OCI-LY1 (cell line): ENCODE measurements at regions not wholly inside any gene's neighbourhood (a gene's known extent, or its start where the extent isn't known, plus 50 kb on each side); places are given as distances from the start of the nearest gene placed in this dataset.

Source experiments
- H2AFZ ChIP-seq: fragments of 200-600 bp; sonication (generic), shearing (Covaris generic); 2 replicates; pipeline ENCODE4 v1.6.0; 2014; ENCODE audit warnings: antibody characterized with exemption, mild to moderate bottlenecking, low read length
- H3F3A ChIP-seq: fragments of 200-600 bp; sonication (generic), shearing (Covaris generic); 2 replicates; pipeline ENCODE4 v1.6.0; 2014; ENCODE audit warnings: mild to moderate bottlenecking, antibody characterized with exemption, low read length, moderate library complexity; ENCODE audit not compliant: insufficient read depth
- H3K27ac ChIP-seq: fragments of 200-600 bp; sonication (generic); 2 replicates; pipeline ENCODE4 v1.5.1; 2014; ENCODE audit warnings: low read length, mixed run types, mild to moderate bottlenecking, low read depth; ENCODE audit not compliant: poor library complexity, severe bottlenecking
- H3K27me3 ChIP-seq: fragments of 200-600 bp; sonication (generic); 2 replicates; pipeline ENCODE4 v1.6.0; 2014; ENCODE audit warnings: antibody characterized with exemption, mild to moderate bottlenecking, low read length, moderate library complexity; ENCODE audit not compliant: insufficient read depth
- H3K36me3 ChIP-seq: fragments of 200-600 bp; sonication (generic); 2 replicates; pipeline ENCODE4 v1.6.1; 2014; ENCODE audit warnings: mild to moderate bottlenecking, antibody characterized with exemption, low read length, moderate library complexity, mixed read lengths; ENCODE audit not compliant: insufficient read depth
- H3K4me1 ChIP-seq: fragments of 200-600 bp; sonication (generic); 2 replicates; pipeline ENCODE4 v1.5.1; 2014; ENCODE audit warnings: mild to moderate bottlenecking, low read length, moderate library complexity; ENCODE audit not compliant: insufficient read depth, severe bottlenecking
- H3K4me2 ChIP-seq: fragments of 200-600 bp; sonication (generic), shearing (Covaris generic); 2 replicates; pipeline ENCODE4 v1.6.1; 2014; ENCODE audit warnings: low read length
- H3K4me3 ChIP-seq: fragments of 200-600 bp; sonication (generic); 2 replicates; pipeline ENCODE4 v1.5.1; 2014; ENCODE audit warnings: low read length, low read depth, mild to moderate bottlenecking, mixed read lengths; ENCODE audit not compliant: poor library complexity, severe bottlenecking
- H3K79me2 ChIP-seq: fragments of 200-600 bp; shearing (Covaris generic); 2 replicates; pipeline ENCODE4 v1.6.1; 2016; ENCODE audit warnings: mixed run types, low read length, mixed read lengths; ENCODE audit not compliant: insufficient read depth
- H3K9ac ChIP-seq: fragments of 200-600 bp; sonication (generic), shearing (Covaris generic); 2 replicates; pipeline ENCODE4 v1.6.1; 2014; ENCODE audit warnings: mild to moderate bottlenecking, low read length, mixed read lengths
- H3K9me2 ChIP-seq: fragments of 200-600 bp; sonication (generic), shearing (Covaris generic); 2 replicates; pipeline ENCODE4 v1.6.1; 2014; ENCODE audit warnings: low read depth, mild to moderate bottlenecking, low read length, mixed read lengths
- H3K9me3 ChIP-seq: fragments of 200-600 bp; shearing (Covaris generic); 2 replicates; pipeline ENCODE4 v1.6.1; 2014; ENCODE audit warnings: low read length, mixed read lengths
- H4K20me1 ChIP-seq: fragments of 200-600 bp; sonication (generic), shearing (Covaris generic); 2 replicates; pipeline ENCODE4 v1.6.0; 2016; ENCODE audit warnings: mild to moderate bottlenecking, low read length; ENCODE audit not compliant: insufficient read depth
- EZH2 ChIP-seq: fragments of 200-600 bp; sonication (generic), shearing (Covaris generic); IDR thresholded peaks from 2 replicates; pipeline ENCODE4 v1.8.0; 2017; ENCODE audit warnings: borderline replicate concordance, mixed run types, mild to moderate bottlenecking, antibody characterized with exemption, low read length, moderate library complexity, mixed read lengths
- TF ChIP-seq, protein P1 (sequence below): fragments of 200-600 bp; sonication (generic), shearing (Covaris generic); IDR thresholded peaks from 2 replicates; pipeline ENCODE4 v1.5.1; 2017; ENCODE audit warnings: mild to moderate bottlenecking, antibody characterized with exemption, low read length, moderate library complexity, mixed read lengths

DNA sequence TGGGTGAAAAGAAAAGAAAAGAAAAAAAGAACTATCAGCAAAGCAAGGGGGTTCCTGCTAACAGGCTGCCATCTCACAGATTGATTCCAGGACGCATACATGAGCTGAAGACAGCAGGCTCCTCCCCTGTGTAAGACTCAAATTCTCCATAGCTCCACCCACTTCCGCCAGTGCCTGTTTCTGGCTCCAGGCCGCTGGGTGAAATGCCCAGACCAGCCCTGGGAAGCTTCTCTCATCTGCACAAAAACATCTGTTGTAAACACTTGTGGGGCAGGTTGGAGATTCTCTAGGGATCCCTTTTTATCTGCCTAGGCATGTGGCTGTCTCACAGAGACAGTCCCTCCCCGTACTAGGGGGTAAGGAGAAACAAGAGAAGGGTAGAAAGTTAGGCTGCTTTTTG, 1054.4 kb upstream of the SPRY2 start:
- Histone ChIP-seq H3F3A (no peaks in the 10 kb centered on the region), H3K4me1 (peaks cover 5% of the 10 kb centered on the region), H3K4me3 (no peak overlapping the region), H3K27me3 (no peaks in the 10 kb centered on the region), H3K9me3 (no peaks in the 10 kb centered on the region), H3K79me2 (no peaks in the 10 kb centered on the region), H3K9ac (no peak overlapping the region), H3K9me2 (no peaks in the 10 kb centered on the region), H2AFZ (no peak overlapping the region), H3K27ac (no peak overlapping the region), H4K20me1 (no peaks in the 10 kb centered on the region), H3K4me2 (no peak overlapping the region; the same call in 1 of the 2 replicates), H3K36me3 (no peaks in the 10 kb centered on the region)
- TF ChIP-seq, protein P1, sequence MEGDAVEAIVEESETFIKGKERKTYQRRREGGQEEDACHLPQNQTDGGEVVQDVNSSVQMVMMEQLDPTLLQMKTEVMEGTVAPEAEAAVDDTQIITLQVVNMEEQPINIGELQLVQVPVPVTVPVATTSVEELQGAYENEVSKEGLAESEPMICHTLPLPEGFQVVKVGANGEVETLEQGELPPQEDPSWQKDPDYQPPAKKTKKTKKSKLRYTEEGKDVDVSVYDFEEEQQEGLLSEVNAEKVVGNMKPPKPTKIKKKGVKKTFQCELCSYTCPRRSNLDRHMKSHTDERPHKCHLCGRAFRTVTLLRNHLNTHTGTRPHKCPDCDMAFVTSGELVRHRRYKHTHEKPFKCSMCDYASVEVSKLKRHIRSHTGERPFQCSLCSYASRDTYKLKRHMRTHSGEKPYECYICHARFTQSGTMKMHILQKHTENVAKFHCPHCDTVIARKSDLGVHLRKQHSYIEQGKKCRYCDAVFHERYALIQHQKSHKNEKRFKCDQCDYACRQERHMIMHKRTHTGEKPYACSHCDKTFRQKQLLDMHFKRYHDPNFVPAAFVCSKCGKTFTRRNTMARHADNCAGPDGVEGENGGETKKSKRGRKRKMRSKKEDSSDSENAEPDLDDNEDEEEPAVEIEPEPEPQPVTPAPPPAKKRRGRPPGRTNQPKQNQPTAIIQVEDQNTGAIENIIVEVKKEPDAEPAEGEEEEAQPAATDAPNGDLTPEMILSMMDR: no peak
- no peak for TF ChIP-seq EZH2

DNA sequence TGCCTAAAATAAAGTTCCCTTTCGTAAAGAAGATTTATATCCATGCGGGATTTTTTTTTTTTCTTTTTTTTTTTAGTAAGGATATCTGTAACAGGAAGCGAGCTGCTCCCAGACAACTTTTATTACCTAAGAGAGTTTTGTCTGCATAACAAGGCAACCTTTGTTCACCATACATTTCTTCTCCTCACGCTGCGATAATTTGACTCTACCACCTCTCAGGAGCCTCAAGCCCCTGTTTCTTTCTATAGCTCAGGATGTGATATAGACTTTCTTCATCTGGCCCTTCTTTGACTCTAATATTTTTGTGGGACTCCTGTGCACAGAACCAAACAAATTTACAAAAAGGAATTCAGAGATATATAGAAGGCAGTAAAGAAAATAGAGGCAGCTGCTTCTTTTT, 1053.7 kb upstream of the SPRY2 start:
- no peaks in the 10 kb centered on the region for H3K36me3 ChIP-seq

DNA sequence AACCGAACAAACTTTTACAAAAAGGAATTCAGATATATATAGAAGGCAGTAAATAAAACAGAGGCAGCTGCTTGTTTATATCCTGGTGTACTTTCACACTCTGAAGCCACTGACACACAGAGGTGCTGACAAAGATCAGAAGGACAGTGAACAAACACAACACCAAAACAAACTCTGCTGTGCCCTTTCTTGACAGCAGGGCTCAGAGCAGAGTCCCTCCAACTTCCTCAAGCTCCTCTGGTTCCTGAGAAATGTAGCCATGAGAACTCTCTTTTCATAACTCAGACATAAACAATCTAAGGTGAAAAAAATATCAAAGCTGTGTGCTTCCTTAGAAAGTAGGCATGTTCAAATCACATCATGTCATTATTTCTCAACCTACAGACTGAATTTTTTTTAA, 1052.8 kb upstream of the SPRY2 start:
- H3K4me2 ChIP-seq: no peak overlapping the region
- peaks cover 5% of the 10 kb centered on the region for H3K4me1 ChIP-seq
- no peaks in the 10 kb centered on the region for H3K9me3 ChIP-seq
- H3K79me2 ChIP-seq: no peaks in the 10 kb centered on the region
- H3K36me3 ChIP-seq: no peaks in the 10 kb centered on the region
- no peaks in the 10 kb centered on the region for H3K27me3 ChIP-seq
- no peak overlapping the region for H2AFZ ChIP-seq
- TF ChIP-seq, protein P1: no peak
- no peak for TF ChIP-seq EZH2
- H3K27ac ChIP-seq: no peak overlapping the region
- no peaks in the 10 kb centered on the region for H3F3A ChIP-seq
- H4K20me1 ChIP-seq: no peaks in the 10 kb centered on the region
- no peaks in the 10 kb centered on the region for H3K9me2 ChIP-seq
- H3K4me3 ChIP-seq: no peak overlapping the region
- no peak overlapping the region for H3K9ac ChIP-seq

More for the DNA sequence above, 1053.7 kb upstream of the SPRY2 start:
- no peaks in the 10 kb centered on the region for H3K79me2 ChIP-seq
- no peaks in the 10 kb centered on the region for H3F3A ChIP-seq
- H3K4me2 ChIP-seq: no peak overlapping the region
- peaks cover 5% of the 10 kb centered on the region for H3K4me1 ChIP-seq
- H3K9ac ChIP-seq: no peak overlapping the region
- no peak overlapping the region for H2AFZ ChIP-seq
- no peaks in the 10 kb centered on the region for H3K9me2 ChIP-seq
- H4K20me1 ChIP-seq: no peaks in the 10 kb centered on the region
- no peak overlapping the region for H3K4me3 ChIP-seq
- no peaks in the 10 kb centered on the region for H3K9me3 ChIP-seq
- H3K27ac ChIP-seq: no peak overlapping the region
- no peaks in the 10 kb centered on the region for H3K27me3 ChIP-seq
- TF ChIP-seq, protein P1: no peak
- no peak for TF ChIP-seq EZH2
